ENCODE measurements at regions not wholly inside any gene's neighbourhood (a gene's known extent, or its start where the extent isn't known, plus 50 kb on each side); places are given as distances from the start of the nearest gene placed in this dataset.
"Not testable (repeated sequence)": the region's sequence is repeated elsewhere in the genome, so short reads cannot be mapped to it uniquely, and the experiment has no call there.

GRCh38 chr5:40346901-40347300, 332.8 kb upstream of the PTGER4 start:
- DNase-seq = no peak

- not testable (repeated sequence) for DNase-seq
Measured at GRCh38 chr5:40338434-40338833, 341.3 kb upstream of the PTGER4 start.

DNA sequence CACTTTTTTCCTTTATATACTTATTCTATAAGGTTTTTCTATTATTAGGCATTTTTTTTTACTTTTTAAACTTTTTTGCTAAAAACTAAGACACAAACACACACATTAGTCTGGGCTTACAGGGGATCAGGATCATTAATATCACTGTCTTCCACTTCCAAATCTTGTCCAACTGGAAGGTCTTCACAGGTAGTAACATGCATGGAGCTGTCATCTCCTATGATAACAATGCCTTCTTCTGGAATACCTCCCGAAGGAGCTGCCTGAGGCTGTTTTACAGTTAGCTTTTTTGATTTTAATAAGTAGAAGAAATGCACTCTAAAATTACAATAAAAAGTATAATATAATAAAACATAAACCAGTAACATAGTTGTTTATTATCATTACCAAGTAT, 345.5 kb upstream of the PTGER4 start:
- no peak for DNase-seq

DNA sequence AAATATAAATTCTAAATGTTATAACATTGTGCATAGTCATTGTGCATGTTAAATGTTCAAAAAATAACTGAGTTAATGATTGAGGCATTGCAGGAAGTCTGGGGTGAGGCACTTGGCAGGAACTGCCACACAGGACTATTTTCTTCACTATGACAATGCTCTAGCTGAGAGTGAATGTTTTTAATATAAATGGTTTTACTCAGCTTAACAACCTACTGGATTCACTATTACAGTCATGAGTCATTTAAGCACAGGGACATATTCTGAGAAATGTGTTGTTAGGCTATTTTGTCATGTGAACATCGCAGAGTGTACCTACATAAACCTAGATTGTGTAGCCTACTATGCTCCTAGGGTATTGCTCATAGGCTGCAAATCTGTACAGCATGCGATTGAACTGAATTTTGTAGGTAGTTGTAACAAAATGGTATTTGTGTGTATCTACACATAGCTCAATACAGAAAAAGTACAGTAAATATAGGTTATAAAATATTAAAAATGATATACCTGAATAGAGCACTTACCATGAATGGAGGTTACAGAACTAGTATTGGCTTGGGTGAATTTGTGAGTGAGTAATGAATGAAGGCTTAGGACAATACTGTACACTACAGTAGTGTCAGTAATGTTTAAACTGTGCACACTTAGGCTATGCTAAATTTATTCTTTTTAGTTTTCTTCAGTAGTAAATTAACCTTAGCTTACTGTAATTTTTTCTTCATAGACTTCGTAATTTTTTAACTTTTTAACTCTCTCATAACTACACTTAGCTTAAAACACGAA, 346.1 kb upstream of the PTGER4 start:
- DNase-seq = no peak

DNA sequence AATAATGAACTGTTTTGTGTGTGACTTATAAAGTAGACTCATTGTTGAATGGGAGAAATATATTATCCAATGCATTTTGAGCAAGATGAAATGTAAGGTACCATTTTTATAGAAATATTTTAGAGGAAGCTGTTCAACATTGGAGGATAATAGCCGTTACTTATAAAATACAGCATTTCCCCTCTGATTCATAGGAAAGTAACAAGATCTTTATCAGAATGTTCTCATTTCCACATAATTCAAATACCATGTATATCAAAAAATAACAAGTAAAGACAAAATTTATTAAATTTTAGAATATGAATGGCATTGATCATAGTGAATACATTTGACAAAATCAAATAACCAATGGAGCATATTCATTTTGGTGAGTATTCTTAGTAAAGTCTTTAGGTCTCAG, 346.7 kb upstream of the PTGER4 start:
- DNase-seq = no peak

- no peak for DNase-seq
Measured at GRCh38 chr5:40331616-40332015, 348.1 kb upstream of the PTGER4 start.

DNA sequence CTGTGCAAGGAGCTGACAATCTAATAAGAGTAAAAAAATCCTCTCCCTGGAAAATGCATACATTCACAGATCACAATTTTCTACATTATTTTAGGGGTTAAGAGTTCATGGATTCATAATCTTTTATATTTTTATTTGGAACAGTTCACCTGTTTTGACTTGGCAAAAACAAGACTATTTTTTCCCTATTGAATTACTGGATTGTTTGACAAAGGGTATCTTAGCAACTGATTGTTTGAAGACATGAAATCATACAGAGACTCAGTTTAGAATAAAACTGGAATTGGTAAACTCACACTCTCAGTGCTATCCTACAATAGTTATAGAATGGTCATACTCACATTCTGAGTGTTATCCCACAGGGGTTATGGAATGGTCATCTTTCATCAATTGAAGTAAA, 358.2 kb upstream of the PTGER4 start:
- DNase-seq = no peak

- no peak for DNase-seq
Measured at GRCh38 chr5:40318395-40318794, 361.3 kb upstream of the PTGER4 start.

DNA sequence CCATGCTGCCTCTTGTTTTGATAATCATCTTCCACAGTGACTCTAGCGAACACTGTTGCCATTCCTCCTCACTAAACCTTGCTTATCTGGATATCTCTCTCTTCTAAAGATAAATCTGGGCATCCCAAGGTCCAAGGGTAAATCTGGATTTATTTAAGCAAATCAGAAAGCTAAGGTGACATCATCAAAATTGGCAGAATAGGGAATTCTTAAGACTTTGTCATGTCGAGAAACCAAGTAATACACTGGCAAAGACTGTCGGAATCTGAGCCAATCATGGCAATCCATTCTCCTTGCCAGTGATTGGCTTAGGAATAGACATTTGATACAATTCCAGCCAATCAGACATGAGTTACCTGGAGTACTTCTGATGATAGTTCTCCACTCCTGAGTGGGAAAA, 362.7 kb upstream of the PTGER4 start:
- no peak for DNase-seq

- no peak for DNase-seq
Measured at GRCh38 chr5:40315126-40315525, 364.6 kb upstream of the PTGER4 start.

DNA sequence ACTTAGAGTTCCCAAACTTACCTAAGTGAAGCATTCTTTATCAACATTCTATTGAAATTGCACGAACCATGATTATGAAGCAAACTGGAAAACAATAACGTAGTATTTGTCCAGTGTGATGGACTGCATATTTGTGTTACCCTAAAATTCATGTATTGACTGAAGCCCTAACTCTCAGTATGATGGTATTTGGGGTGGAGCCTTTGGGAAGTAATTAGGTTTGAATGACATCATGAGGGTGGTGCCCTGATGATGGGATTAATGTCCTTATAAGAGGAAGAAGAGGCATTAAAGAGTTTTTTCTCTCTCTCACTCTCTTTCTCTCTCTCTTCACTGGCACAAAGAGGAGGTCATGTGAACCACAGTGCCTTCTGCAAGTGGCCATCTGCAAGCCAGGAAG, 365.4 kb upstream of the PTGER4 start:
- DNase-seq = no peak

DNA sequence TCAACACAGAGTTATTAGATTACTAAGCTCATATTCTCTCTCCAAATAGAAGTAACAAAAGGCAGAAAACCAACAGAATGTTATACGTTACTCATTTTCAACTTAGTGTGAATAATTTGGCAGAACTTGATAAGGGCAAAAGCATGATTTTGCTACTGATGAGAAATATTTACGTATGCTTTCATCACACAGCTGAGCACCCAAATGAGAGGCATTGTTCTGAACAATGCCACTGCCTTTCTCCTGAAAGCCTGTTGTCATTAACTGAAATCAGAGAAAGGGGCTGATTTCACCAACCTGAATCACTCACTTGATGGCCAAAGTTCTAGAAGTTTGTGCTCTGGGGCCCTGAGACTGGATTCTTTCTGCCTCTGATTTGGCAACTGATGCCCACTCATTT, 367.5 kb upstream of the PTGER4 start:
- DNase-seq = no peak

- no peak for DNase-seq
Measured at GRCh38 chr5:40309851-40310250, 369.9 kb upstream of the PTGER4 start.

DNA sequence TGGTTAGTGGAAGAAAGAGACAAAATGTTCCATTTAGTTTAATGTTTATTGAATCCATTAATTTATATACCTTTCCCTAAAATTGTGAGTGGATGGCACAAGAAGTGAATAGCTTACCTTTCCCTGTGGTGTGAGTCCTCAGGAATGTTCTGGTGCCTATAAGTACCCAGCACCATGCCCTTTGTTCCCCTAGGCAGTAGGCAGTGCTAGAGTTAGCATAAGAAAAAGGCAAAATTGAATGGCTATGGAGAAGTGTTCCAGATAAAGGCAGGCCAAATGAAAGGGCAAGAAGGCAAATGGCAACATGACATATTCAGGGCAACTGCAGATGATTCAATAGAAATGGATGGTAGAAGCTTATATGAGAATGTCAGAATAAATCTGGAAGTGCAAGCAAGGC, 370.8 kb upstream of the PTGER4 start:
- DNase-seq = no peak

DNA sequence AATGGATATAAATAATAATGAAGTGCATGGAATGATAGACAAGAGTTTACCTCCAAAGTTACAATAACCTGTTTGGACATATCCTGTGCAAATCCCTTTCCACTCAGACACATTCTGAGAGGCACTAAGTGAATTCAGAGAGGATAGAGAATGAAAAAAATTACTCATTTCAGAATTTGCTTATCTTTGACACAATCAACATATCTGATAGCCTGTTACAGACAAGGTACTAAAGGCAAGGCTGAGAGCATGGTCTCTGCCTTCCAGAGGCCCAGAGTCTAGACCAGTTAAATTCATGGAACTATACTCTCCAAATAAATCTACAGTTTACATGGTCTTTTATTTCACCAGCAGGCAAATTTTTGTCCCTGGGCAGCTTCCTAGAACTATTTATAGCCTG, 371.8 kb upstream of the PTGER4 start:
- no peak for DNase-seq

- no peak for DNase-seq
Measured at GRCh38 chr5:40306869-40307487, 372.7 kb upstream of the PTGER4 start.

GRCh38 chr5:40292006-40292405, 387.7 kb upstream of the PTGER4 start:
- no peak for DNase-seq

DNA sequence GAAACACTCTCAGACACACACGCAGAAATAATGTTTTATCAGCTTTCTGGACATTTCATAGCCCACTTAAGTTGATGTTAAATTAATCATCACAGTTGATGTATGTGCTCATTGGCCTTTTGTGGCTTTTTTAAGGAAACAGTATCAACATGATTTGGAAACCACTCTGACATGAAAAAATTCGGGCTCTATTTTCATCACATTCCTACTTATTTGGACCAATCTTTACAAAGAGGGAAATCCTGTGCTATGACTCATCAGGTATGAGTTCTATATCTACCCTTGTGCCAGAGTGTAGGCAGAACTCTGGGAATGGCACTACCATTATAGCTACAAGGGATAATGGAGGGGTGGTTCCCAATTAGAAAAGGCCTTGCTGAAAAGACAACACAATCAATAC, 388.4 kb upstream of the PTGER4 start:
- no peak for DNase-seq

DNA sequence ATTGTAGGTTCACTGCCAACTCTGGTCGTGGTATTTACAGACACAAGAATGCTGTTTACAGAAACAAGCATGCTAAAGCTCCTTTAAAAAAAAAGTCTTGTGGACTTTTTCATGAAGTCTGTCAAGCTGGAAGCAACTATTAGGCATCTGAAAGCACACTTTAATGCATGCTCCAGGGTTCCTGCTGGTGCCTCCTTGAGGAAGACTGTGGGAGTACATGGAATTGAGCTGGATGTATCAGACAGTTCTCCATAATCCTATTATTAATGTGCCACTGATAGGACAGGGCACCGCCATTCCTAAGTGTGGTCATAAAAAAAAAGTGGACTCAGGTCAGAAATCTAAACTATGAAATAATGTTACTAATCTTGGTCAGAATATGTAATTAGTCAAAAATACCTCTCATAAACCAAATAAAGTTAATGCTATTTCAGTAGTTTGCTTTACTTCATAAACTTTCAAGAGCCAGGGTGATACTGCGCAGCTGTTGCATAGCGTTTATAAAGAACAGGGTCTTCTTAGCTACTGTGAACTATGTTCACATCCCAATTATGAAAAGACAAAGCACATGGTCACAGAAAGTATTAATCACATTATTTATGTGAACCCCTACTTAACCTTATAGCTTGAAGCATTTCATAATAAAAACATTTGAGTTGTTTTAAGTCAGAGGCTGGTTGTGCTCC, 390.8 kb upstream of the PTGER4 start:
- DNase-seq = no peak

- no peak for DNase-seq
Measured at GRCh38 chr5:40284863-40285262, 394.9 kb upstream of the PTGER4 start.

GRCh38 chr5:40278881-40279280, 400.8 kb upstream of the PTGER4 start:
- DNase-seq = no peak

DNA sequence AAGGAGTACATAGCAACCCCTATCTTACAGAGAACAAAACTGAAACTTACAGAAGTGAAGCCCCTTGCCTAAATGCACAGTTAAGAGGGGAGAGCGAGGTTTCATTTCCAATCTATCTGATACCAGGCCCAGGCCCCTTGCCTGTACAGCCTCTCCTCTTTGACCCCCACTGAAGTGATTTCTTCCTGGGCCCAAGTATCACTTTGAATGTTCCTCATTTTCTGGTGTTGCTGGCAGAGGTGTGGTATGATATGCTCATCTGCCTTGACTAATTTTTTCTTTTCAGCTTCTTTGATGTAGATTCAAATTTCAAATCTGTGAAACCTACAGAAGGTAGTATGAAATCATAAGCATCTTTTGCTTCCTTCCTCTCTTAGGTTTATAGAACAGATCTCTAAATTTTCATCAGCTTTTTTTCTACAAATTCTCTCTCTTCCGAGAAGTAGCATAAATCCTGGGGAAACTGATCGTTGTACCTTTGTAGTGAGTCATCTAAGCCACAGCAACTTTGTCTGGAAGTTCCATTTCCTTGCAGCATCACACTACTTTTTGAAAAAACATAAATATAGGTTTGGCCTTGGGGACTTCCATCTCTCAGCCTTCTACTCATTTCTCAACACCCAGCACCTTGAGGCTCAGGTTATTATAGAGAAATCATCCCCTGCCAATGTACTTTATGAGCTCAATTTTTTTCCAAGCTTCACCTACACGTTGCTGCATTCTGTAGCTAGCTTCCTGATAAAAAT, 402.4 kb upstream of the PTGER4 start:
- DNase-seq = peak; percentile 30

GRCh38 chr5:40276426-40277102, 403.2 kb upstream of the PTGER4 start:
- DNase-seq = no peak
